Fibroblast of mammary gland (primary cell): ENCODE measurements at regions not wholly inside any gene's neighbourhood (a gene's known extent, or its start where the extent isn't known, plus 50 kb on each side); places are given as distances from the start of the nearest gene placed in this dataset.
"Not testable (repeated sequence)": the region's sequence is repeated elsewhere in the genome, so short reads cannot be mapped to it uniquely, and the experiment has no call there.

ENCODE experiments used
- DNase-seq: peaks from one replicate; pipeline ENCODE4 v3.0.0-alpha.2; 2010; ENCODE audit warnings: low read depth
- H3K4me3 ChIP-seq: 2 replicates; pipeline ENCODE4 v1.5.1; 2011; ENCODE audit warnings: low read depth, mild to moderate bottlenecking, low read length, moderate library complexity; ENCODE audit not compliant: control insufficient read depth
- CTCF ChIP-seq: conservative IDR thresholded peaks from 2 replicates; pipeline ENCODE4 v1.5.1; 2011; ENCODE audit warnings: low read depth, low read length, inconsistent platforms; ENCODE audit not compliant: control insufficient read depth, insufficient read depth

DNA sequence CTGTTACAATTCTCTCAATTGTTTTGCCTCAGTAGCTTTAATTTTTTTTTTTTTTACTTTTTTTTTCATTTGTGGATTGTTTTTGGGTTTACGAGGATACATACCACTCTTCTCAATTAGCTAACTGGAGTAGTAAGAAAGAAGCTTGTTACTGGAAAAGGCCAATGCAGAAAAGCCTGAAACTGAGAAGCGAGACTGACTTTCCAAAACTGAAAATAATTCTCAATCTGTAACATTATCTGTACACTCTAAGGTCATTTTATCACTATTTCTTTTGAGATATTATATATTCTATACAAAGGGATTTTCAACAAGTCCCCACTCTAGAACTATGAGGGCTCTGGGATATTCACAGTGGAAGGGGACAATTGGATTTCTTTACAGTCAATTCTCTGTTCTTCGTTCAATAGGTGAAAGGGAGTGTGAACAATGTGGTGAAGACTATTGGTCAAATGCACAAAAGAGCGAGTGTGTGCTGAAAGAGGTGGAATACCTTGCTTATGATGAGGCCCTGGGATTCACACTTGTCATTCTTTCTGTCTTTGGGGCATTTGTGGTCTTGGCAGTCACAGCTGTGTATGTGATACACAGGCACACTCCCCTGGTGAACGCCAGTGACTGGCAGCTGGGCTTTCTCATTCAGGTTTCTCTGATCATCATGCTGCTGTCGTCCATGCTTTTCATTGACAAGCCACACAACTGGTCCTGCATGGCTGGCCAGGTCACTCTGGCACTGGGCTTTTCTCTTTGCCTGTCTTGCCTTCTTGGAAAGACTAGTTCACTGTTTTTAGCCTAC lies 83.9 kb upstream of the KCNAB1 start:
- TF ChIP-seq CTCF, result no peak
- DNase-seq, result no peak
- H3K4me3 ChIP-seq, result no peak overlapping the region

DNA sequence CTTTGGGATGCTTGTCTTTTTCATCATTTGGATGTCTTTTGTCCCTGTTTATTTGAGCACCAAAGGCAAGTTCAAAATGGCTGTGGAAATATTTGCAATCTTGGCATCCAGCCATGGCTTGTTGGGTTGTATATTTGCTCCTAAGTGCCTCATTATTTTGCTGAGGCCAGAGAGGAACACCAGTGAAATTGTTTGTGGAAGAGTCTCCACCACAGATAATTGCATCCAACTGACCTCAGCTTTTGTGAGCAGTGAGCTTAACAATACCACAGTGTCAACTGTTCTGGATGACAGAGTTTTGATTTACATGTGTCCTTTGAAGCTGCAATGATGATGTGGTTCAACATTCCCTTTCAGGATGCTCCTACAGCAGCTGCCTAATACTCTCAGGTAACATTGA lies 83.0 kb upstream of the KCNAB1 start:
- TF ChIP-seq CTCF, result no peak

GRCh38 chr3:156038869-156039268 lies 81.5 kb upstream of the KCNAB1 start:
- no peak overlapping the region for H3K4me3 ChIP-seq
- peak; percentile 28 for DNase-seq
- TF ChIP-seq CTCF, result no peak

More for the DNA sequence above, 83.0 kb upstream of the KCNAB1 start:
- DNase-seq, result no peak
- no peak overlapping the region for H3K4me3 ChIP-seq

DNA sequence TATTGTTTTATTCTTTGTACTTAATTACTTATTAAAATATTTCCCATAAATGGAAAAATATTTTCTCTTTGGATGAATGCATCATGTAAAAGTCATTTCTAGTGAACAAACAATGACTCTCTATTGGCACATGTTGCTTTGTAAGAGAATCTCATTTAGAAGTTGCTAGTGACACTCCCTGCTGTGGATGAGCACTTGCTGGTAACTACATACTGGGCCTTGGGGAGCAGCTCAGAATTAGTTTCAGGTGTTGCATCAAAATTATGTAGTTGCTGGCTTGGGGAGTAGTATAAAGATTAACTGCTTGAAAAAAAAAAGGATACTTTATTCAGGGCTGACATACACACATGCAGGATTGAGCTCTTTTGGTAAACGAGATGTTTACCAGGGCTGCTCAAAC lies 80.3 kb upstream of the KCNAB1 start:
- H3K4me3 ChIP-seq, result no peak overlapping the region
- no peak for TF ChIP-seq CTCF
- no peak for DNase-seq

DNA sequence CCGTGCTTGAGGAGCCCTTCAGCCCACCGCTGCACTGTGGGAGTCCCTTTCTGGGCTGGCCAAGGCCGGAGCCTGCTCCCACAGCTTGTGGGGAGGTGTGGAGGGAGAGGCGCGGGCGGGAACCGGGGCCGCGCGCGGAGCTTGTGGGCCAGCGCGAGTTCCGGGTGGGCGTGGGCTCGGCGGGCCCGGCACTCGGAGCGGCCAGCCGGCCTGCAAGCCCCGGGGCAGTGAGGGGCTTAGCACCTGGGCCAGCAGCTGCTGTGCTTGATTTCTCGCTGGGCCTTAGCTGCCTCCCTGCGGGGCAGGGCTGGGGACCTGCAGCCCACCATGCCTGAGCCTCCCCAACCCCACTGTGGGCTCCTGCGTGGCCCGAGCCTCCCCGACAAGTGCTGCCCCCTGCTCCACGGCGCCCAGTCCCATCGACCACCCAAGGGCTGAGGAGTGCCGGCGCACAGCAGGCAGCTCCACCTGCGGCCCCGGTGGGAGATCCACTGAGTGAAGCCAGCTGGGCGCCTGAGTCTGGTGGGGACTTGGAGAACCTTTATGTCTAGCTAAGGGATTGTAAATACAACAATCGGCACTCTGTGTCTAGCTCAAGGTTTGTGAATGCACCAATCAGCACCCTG lies 79.0 kb upstream of the KCNAB1 start:
- DNase-seq, H3K4me3 ChIP-seq: not testable (repeated sequence)

- not testable (repeated sequence) for DNase-seq, H3K4me3 ChIP-seq
Measured at GRCh38 chr3:156041856-156042255, 78.5 kb upstream of the KCNAB1 start.

GRCh38 chr3:156043832-156044633 lies 76.3 kb upstream of the KCNAB1 start:
- DNase-seq, result peak; percentile 25
- TF ChIP-seq CTCF, result peak; percentile 52
- H3K4me3 ChIP-seq, result not testable (repeated sequence)
